Astrocyte of the spinal cord (primary cell): ENCODE measurements at regions not wholly inside any gene's neighbourhood (a gene's known extent, or its start where the extent isn't known, plus 50 kb on each side); places are given as distances from the start of the nearest gene placed in this dataset.

Experiments used
- DNase-seq: peaks from one replicate; pipeline ENCODE4 v3.0.0; 2011; ENCODE audit warnings: low read depth, low spot score
- H3K4me3 ChIP-seq: 2 replicates; pipeline ENCODE4 v1.5.1; 2011; ENCODE audit warnings: low read depth, mild to moderate bottlenecking, low read length, moderate library complexity
- CTCF ChIP-seq: IDR thresholded peaks from 2 replicates; pipeline ENCODE4 v1.5.1; 2012; ENCODE audit warnings: low read depth, mild to moderate bottlenecking, low read length, inconsistent platforms
- in situ Hi-C: cut with HindIII; loops from 2 replicates; pipeline ENCODE4 v1.10.0; 2017; ENCODE audit warnings: low sequenced_read_pairs

DNA sequence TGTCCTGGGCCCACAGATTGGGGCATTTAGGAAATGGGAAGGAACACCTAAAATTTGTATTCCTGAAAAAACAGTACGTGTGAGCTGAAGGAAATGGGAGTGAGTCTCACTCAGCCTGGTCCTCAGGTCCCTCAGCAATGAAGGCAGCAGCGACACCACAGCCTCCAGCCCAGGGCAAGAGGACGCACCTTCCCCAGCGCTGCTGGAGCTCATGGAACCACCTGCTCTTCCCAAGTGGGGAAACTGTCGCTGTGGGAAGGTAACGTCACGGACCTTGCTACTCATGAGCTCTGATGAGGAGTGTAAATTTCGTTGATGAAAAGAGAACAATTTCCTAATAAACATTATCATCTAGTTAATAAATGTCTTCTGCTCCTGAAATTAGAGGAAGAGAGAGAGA is 323.6 kb downstream of the EIPR1 start:
- DNase-seq: no peak
- no peak overlapping the region for H3K4me3 ChIP-seq
- in situ Hi-C loops: no loop called here
- no peak for TF ChIP-seq CTCF

DNA sequence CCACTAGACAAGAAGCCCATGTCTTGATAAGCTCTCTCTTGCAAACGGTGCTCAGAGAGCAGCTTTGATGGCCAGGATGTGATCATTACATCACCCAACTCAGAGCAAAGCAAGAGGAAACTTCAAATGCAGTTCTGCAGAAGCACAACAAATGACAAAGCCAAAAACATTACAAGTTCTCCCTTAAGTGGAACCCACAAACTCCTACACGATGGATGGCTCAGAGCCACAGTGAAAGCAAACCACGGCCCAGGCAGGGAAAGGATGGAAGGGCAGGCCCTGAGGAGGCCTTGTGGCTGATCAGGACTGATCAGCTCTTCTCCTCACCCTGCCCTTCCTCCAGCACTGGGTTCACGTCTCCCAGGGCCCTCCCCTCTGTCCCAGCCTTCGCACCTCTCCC is 326.4 kb downstream of the EIPR1 start:
- in situ Hi-C loops: no loop called here
- no peak for DNase-seq
- H3K4me3 ChIP-seq: no peak overlapping the region
- no peak for TF ChIP-seq CTCF

- no peak for TF ChIP-seq CTCF
- DNase-seq: no peak
- in situ Hi-C loops: no loop called here
- H3K4me3 ChIP-seq: no peak overlapping the region
Measured at GRCh38 chr2:3046170-3046865, 331.3 kb downstream of the EIPR1 start.

GRCh38 chr2:3045318-3045921 is 332.2 kb downstream of the EIPR1 start:
- in situ Hi-C loops: no loop called here
- no peak overlapping the region for H3K4me3 ChIP-seq
- no peak for TF ChIP-seq CTCF
- no peak for DNase-seq

DNA sequence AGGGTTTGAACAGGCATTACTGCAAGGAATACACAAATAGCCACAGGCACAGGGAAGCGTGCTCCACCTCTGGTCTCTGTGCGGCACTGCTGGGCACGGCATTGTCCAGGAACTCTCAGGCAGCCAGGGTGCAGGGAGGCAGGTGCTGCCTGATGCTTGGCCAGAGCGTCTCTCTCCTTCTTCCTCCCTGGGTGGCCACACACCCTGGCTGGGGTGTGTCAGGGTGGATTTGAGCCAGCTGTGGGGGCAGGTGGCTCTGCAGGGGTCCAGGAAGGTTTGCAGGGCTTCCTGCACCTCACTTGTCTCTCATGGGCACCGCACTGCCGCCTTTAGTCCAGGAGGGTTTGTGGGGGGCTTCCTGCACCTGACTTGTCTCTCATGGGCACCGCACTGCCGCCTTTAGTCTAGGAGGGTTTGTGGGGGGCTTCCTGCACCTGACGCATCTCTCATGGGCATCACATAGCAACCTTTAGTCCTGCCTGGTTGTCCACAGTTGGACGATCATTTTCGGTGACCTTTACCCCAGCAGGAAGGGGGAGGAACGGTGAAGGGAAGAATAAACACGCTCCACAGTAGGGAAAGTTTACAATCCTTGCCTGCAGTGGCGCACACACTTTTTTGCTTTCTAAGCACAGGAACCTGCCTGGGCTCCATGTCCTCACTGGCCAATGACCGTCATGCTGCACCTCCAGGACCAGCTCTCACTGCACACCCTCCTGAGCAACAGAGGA is 332.9 kb downstream of the EIPR1 start:
- in situ Hi-C loops: no loop called here

GRCh38 chr2:3043726-3044125 is 333.9 kb downstream of the EIPR1 start:
- in situ Hi-C loops: no loop called here

More for the DNA sequence above, 332.9 kb downstream of the EIPR1 start:
- no peak for TF ChIP-seq CTCF
- DNase-seq: no peak
- H3K4me3 ChIP-seq: no peak overlapping the region

More at GRCh38 chr2:3043726-3044125, 333.9 kb downstream of the EIPR1 start:
- no peak overlapping the region for H3K4me3 ChIP-seq
- DNase-seq: no peak
- TF ChIP-seq CTCF: no peak
